DMS 273 (cell line): ENCODE measurements at regions not wholly inside any gene's neighbourhood (a gene's known extent, or its start where the extent isn't known, plus 50 kb on each side); places are given as distances from the start of the nearest gene placed in this dataset.

Source experiments
- DNase-seq: peaks from one replicate; lab custom pipeline; 2025; ENCODE audit not compliant: unreplicated experiment; lab: John Stamatoyannopoulos, UW

DNA sequence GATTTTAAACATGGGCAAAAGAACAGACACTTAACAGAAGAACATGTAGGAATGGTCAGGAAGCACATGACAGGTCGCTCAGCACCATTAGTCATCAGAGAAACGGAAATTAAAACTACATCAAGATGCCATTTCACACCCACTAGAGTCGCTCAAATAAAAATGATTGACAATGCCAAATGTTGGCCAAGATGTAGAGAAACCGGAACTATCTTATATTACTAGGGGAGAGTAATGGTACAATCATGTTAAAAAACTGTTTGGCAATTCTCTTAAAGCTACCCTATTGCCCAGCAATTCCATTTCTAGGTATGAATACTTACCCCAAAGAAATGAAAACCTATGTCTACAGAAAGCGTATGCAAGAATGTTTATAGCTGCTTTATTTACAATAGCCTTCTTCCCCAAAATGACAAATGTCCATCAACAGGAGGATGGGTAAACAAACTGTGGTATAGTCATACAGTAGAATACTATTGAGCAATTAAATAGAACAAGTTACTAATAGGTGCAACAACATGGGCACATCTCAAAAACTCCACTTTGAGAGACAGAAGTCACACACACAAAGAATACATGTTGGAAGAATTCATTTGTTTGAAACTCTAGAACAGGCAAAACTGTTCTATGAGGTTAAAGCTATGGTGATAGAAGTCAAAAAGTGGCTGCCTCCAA lies 92.8 kb downstream of the ETS2 start:
- no peak for DNase-seq

DNA sequence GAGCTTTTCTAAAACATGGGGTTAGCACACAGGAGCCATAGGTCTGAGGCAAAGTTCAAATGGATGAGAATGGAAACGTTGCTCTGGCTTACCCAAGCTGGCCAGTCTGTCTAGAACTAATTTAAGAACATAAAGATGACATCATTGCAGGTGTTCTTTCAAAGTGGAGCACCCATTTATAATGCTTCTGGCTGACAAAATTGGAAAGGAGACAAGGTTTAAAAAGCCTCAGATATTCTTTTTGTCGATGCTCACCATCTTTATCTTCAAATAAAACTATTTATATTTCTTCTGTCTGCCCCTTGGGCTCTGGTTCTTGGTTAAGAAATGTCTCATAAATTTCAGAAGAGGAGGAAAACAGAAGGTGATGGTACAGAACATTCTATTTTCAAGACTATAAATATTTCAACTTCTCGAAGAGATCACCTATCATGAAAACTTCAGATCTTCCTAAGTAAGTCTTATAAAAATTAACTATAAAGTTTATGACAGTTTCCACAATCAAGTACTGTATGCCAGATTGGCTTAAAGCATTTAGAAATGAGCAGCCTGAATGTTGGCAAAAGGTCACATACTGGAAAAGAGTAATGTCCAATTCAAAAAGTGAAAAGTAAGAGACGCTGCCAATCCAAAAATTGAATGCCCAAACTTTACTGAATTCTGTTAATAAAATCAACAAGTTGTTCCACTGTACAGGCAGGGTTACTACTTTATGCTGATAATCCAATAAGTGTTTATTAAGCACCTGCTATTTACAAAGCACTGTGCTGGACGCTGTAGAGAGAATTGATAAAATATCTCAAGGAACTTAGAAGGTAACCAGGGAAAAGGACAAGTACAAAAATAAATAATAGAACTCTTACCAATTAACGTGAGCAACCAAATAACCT lies 92.0 kb downstream of the ETS2 start:
- peak; percentile 9 for DNase-seq

DNA sequence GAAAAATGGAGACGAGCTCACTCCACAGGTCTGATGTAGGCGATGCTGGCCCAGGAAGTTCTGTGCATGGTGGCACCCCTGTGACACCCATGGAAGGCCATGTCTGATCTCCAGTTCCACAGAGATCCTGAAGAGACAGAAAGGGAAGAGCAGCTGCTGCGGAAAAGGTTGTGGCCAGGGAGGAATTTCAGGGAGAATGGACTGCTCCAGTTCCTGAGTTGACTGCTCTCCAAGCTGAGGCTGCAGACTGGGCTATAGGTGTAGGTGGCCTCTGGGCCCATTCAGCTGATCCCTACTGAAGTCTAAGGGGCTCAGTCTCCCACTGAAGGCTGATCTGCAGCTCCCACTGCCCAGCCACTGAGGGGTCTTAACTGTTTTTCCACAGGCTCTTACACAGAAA lies 89.2 kb downstream of the ETS2 start:
- no peak for DNase-seq

DNA sequence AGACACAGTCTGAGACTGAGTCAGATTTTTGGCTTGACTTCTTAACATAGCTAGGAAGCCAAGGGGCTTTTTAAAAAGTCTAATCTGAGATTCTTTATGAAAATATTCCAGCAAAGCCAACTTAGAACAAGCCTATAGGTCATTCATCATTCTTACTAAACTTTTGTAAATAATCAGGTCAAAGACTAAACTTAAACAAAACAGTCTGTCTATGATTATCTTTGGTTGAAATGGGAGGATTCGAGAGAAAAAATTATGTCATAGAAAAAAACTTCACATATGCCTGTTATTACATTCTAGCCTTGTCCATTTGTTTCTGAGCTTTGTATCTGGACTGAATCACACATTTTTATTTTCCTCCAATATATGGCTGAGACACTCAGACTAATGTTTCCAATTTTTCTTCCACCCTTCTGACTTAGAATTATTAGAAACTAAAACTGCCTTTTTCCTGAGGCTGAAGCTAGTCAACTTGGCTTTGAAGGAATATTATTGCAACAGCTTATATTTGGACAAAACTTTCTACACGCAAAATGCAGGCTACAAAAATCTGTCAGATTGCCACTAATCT lies 83.3 kb downstream of the ETS2 start:
- DNase-seq, result no peak

DNA sequence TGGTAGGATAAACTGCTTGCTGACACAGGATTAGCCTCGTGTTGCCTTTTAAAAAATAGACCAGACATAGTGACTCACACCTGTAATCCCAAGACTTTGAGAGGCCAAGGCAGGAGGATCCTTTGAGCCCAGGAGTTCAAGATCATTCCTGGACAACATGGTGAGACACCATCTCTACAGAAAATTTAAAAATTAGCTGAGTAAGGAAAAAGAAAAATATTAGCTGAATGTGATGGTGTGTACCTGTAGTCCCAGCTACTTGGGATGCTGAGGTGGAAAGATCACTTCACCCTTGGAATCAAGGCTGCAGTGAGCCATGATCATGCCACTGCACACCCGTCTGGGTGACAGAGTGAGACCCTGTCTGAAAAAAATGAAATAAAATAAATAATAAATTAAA lies 82.0 kb downstream of the ETS2 start:
- no peak for DNase-seq

DNA sequence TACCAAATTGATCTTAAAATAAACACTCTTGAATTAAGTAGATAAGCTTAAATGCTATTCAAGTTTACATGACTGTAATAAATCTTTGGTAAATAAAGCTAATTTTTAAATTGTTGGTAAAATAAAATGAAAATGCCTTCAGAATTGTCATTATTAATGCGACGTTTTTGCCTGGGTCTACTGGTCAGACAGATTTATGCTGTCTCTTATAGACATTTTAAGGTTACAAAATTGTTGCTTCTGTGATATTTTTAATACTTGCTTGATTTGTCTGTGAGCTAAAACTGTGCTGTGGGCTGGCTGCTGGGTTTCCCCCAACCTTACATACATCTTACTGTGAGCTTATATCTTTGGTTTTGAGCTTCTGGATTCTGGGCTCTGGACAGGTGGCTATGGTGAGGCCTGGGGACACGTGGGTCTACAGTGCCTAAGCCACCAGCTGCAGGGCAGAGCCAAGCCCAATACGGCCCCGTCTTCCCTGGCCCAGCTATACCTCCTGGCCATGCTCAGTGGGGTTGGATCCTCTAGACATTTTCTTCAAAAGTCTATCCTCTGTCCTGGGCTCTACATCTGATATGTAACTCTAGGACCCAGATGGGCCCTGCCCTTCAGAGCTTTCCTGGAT lies 81.4 kb downstream of the ETS2 start:
- DNase-seq, result no peak

GRCh38 chr21:38885909-38886308 lies 80.2 kb downstream of the ETS2 start:
- no peak for DNase-seq

- no peak for DNase-seq
These were observed 78.7 kb downstream of the ETS2 start for GRCh38 chr21:38884440-38884839.

GRCh38 chr21:38883142-38883541 lies 77.4 kb downstream of the ETS2 start:
- DNase-seq, result no peak

GRCh38 chr21:38881131-38881530 lies 75.4 kb downstream of the ETS2 start:
- no peak for DNase-seq

- no peak for DNase-seq
These were observed 74.8 kb downstream of the ETS2 start for GRCh38 chr21:38880577-38880966.

DNA sequence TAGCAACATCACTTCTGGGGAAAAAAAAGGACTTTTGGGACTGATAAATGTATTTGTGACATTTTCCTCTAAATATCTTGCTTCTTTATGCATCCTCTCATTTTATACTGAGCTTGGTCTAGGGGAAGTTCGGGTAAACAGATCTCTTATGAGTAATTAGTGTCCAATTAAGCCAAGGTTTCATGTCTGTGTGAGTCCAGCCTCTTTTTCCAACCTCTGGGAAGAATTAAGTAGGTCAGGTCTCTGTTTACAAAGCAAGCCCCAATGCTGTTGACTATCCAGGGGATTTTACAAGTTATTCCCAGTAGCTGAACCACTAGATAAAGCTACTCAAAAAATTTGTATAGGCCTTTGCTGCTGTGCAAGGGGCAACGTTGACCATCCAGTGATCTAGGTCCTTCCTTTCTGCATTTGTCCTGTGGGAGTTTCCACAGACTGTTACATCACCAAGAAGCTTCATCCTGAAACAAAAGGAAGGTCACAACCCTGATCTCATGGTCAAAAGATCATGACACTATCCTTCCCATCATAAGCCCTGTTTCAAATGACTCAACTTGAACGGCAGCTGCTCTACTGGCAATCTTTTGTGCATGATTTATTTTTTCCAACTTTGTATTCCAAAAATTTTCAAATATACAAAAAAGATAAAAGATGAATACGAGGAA lies 74.3 kb downstream of the ETS2 start:
- DNase-seq, result no peak

DNA sequence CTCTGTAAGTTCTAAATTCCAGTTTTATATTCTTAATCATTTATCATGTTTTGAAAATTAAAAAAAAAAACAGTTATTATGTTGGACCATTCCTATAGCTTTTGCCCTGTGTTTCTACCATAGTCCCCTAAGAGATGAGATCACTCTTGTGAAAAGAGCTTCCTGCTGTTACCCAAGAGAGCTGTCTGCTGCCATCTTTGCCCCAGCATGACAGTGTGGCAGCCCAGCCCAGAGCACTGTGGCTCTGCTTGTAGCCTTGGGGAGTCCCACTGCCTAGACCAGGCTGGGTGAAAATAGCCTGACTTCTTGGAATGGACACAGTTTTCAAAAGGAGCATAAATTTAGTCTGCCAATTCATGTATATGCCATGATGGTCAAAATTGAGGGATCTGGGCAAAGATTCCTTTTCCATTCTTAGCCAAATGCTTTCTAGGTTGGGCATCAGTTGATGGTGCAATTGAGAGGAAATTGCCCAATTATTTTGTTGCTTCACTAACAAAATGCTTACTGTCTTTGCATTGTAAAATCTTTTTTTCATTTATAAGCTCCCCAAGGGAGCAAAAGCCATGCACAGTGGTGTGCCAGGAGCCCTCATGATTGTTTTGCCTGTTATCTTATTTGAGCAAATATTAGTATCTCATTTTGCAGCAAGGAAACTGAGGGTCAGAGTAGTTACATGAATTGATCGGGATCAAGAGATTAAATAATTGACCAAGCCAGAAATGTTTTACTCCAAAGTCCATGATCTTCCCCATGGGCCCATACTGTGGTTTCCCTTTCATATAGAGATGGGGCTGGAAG lies 72.8 kb downstream of the ETS2 start:
- DNase-seq, result no peak

- DNase-seq, result no peak
These were observed 70.2 kb downstream of the ETS2 start for GRCh38 chr21:38875694-38876492.
